H1 (cell line): ENCODE measurements at regions not wholly inside any gene's neighbourhood (a gene's known extent, or its start where the extent isn't known, plus 50 kb on each side); places are given as distances from the start of the nearest gene placed in this dataset.

Source experiments
- BACH1 ChIP-seq: IDR thresholded peaks from 2 replicates; pipeline ENCODE4 v1.6.1; 2012; ENCODE audit warnings: low read length, improper control_type of control experiment
- CHD2 ChIP-seq: IDR thresholded peaks from 2 replicates; pipeline ENCODE4 v1.6.1; 2012; ENCODE audit warnings: low read length, improper control_type of control experiment
- JUN ChIP-seq: IDR thresholded peaks from 2 replicates; pipeline ENCODE4 v1.6.1; 2011; ENCODE audit warnings: low read depth, mild to moderate bottlenecking, improper control_type of control experiment, low read length
- TEAD4 ChIP-seq: IDR thresholded peaks from 2 replicates; pipeline ENCODE4 v1.6.1; 2012; ENCODE audit warnings: low read depth, low read length, inconsistent platforms, mixed read lengths

- no peak for TF ChIP-seq TEAD4
- TF ChIP-seq BACH1: no peak
- TF ChIP-seq CHD2: no peak
- no peak for TF ChIP-seq JUN
These were observed 72.0 kb downstream of the DACT2 start (continued) for GRCh38 chr6:168247443-168248147.
